WI38 (cell line): ENCODE measurements at regions not wholly inside any gene's neighbourhood (a gene's known extent, or its start where the extent isn't known, plus 50 kb on each side); places are given as distances from the start of the nearest gene placed in this dataset.

ENCODE experiments used
- H3K4me3 ChIP-seq: 2 replicates; pipeline ENCODE4 v1.5.1; 2011; ENCODE audit warnings: low read depth, mild to moderate bottlenecking, control low read depth, low read length
- TF ChIP-seq, protein P1 (sequence below): IDR thresholded peaks from 2 replicates; pipeline ENCODE4 v1.5.1; 2012; ENCODE audit warnings: low read depth, mild to moderate bottlenecking, control low read depth, low read length

DNA sequence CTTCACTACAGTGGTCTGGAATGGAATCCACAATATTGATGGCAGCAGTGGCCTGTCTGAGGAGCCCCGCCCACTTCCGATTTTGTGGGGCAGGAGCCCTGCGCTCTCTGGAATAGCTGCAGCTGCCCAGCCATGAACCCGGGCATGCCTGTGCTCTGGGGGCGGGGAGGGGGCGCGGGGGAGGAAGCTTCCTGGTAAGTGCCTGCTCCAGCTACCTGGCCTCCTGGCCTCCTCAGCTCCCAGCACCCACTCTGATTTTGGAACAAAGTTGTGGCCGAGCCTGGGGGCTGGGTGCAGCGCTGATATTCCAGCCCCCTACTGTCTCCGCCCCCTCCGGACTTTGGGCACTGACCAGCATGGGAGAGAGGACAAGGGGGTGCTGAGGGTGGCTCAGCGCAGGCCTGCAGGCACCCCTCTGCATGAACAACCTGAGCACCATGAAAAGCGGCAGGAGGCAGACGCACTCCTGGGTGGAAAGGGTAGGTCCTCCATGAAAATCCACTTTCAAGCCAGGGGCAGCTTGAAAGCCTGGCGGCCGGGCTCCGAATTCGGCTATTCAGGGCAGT is 972.7 kb upstream of the AGA start:
- TF ChIP-seq, protein P1, sequence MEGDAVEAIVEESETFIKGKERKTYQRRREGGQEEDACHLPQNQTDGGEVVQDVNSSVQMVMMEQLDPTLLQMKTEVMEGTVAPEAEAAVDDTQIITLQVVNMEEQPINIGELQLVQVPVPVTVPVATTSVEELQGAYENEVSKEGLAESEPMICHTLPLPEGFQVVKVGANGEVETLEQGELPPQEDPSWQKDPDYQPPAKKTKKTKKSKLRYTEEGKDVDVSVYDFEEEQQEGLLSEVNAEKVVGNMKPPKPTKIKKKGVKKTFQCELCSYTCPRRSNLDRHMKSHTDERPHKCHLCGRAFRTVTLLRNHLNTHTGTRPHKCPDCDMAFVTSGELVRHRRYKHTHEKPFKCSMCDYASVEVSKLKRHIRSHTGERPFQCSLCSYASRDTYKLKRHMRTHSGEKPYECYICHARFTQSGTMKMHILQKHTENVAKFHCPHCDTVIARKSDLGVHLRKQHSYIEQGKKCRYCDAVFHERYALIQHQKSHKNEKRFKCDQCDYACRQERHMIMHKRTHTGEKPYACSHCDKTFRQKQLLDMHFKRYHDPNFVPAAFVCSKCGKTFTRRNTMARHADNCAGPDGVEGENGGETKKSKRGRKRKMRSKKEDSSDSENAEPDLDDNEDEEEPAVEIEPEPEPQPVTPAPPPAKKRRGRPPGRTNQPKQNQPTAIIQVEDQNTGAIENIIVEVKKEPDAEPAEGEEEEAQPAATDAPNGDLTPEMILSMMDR = no peak
- no peak overlapping the region for H3K4me3 ChIP-seq

GRCh38 chr4:178415925-178416324 is 973.7 kb upstream of the AGA start:
- H3K4me3 ChIP-seq = no peak overlapping the region
- TF ChIP-seq, protein P1 = no peak

- no peak overlapping the region for H3K4me3 ChIP-seq
- TF ChIP-seq, protein P1 = no peak
Measured at GRCh38 chr4:178423366-178423765, 981.1 kb upstream of the AGA start.

DNA sequence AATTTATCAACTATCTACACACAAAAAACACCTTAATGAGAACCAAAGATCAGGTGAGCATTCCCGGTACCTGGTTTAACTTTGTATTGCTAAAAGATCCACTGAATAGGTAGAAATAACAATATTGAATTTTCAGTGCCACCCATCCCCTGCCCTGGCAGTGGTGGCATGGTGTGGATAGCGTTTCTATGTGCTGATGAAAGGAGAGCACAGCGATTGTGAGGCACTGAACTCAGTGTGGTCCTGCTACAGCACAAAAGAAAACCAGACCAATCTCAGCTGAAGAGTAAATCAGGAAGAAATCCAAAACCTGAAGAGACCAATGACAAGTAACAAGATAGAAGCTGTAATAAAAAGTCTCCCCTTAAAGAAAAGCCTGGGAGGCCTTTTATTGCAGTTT is 984.6 kb upstream of the AGA start:
- TF ChIP-seq, protein P1 = no peak
- H3K4me3 ChIP-seq = no peak overlapping the region

DNA sequence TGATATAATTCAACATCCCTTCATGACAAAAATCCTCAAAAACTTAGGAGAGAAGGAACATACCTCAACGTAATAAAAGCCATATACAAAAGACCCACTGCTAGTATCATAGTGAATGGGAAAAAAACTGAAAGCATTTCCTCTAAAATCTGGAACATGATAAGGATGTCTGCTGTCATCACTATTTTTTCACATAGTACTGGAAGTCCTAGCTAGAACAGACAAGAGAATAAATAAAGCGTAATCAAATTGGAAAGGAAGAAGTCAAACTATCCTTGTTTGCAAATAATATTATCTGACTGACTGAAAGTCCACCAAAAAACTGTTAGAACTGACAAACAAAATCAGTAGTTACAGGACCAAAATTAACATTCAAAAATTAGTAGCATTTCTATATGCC is 985.4 kb upstream of the AGA start:
- H3K4me3 ChIP-seq = no peak overlapping the region
- TF ChIP-seq, protein P1 = no peak

DNA sequence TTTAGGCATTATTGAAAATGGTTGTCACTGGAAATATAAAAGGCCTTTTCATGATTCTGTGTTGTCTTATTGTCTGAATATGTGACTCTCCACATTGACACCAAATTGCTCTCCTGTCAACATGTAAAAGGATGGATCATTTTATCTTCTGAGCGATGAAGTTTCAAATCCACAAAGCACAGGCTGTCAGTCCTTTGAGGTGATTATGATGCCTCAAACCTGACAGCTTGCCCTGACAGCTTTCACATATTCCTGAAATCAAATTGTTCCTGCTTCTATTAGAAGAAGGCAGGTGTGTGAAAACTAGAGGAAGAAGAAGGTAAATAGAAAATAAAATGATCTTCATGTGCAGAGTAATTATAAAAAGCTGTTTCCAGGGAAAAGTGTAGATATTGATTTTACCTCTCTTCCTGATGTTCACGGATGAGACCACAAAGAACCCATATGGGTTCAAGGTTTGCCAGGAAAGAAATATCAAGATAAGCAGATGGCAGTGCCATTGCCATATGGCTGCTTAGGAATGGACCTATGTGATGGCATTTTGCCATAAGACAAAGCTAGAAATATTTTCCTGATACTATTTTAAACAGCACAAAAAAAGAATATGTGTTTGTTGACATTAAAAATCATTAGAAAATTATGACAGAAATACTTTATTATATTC is 1006.3 kb upstream of the AGA start:
- no peak overlapping the region for H3K4me3 ChIP-seq
- TF ChIP-seq, protein P1 = no peak

DNA sequence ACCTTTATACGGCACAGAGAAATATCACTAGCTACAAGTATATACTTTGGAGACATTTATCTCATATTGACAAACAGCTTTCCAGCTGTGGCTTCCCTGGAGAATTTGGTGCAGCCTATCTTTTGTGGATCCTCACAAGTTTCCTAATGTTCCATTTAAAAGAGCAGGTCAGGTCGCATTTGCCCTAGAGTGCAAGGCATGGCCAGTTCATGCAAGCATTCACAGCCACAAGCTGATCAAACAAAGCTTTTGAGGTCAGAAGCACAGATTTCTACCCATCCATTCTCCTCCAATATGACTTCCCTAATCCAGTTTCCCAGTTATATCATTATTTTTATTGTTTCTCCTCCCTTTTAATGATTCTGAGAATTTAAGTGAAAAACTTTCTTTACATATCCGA is 1008.4 kb upstream of the AGA start:
- TF ChIP-seq, protein P1 = no peak

More for the DNA sequence above, 1008.4 kb upstream of the AGA start:
- H3K4me3 ChIP-seq = no peak overlapping the region
